Islet precursor cell (in vitro differentiated cells): ENCODE measurements at regions not wholly inside any gene's neighbourhood (a gene's known extent, or its start where the extent isn't known, plus 50 kb on each side); places are given as distances from the start of the nearest gene placed in this dataset.

Experiments
- DNase-seq: peaks from one replicate; pipeline ENCODE4 v3.0.0-alpha.2; 2018

DNA sequence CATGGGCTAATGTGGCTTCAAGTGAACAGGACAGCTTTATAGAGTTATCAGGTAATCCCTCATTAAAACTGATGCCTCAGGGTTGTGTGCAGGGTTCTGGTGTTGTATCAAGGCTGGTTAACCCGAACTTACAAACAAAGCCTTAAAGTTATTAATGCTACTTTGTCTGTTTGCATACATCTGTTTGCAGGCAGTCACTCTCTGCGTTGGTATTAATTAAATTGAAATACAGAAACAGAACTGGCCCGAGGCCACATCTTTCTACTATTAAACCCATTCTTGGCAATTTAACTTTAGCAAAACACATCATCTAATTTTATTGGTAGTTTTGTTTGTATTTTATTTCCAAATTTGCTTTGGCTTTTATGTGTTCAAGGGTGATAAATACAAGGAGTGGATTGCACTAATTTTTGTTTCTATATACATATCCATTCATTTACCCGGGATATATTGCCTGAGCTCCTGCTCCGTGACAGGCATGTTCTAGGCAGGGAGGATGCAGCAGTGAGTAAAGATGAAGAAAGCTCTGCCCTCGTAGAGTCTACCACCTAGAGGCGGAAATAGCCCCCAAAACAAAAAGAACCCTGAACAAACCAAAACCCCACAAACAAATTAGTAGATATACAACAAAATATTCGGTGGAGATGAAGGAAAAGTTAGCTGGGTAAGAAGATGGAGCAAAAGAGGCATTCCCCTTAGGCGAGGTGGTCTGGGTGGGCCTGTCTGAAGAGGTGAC lies 164.2 kb downstream of the MACROH2A1 start:
- peak; percentile 19 for DNase-seq

DNA sequence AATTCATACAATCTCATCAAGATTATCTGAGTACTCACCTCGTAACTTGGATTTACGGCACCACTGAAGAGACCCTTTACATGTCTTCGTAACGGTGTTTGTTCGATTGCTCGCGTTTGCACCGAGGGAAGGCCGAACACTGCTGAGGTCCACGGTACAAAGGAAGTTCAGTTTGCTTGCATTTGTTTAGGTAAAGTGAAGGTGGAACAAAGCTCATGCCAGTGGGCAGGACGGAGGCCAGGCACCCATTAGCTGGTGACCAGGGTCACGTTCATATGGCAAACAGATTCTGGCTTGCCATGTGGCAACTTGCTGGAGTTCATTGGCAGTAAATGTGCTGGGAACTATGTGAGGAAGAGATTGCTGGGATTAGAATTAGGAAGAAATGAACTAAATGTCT lies 164.8 kb downstream of the MACROH2A1 start:
- DNase-seq: no peak

GRCh38 chr5:135233477-135233876 lies 165.6 kb downstream of the MACROH2A1 start:
- DNase-seq: no peak

DNA sequence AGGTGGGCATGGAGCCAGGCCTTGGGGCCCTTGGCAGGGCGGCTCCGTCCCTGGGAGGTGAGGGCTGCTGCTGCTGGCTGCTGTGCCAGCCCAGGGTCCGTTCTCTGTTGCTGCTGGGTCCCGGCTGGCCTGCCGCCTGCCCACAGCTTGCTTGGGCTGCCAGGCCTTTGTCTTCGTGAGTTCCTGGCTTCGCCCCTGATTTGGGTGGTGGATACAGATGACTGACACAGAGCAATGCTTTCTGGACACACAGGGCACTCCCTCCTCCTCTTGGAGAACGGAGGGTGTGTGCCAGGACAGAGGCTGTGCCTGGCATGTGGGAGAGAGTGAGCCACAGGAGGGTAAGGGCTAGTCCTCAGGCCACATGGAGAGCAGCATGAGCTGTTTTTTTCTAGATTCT lies 166.1 kb downstream of the MACROH2A1 start:
- DNase-seq: no peak

GRCh38 chr5:135231289-135231688 lies 167.7 kb downstream of the MACROH2A1 start:
- no peak for DNase-seq

DNA sequence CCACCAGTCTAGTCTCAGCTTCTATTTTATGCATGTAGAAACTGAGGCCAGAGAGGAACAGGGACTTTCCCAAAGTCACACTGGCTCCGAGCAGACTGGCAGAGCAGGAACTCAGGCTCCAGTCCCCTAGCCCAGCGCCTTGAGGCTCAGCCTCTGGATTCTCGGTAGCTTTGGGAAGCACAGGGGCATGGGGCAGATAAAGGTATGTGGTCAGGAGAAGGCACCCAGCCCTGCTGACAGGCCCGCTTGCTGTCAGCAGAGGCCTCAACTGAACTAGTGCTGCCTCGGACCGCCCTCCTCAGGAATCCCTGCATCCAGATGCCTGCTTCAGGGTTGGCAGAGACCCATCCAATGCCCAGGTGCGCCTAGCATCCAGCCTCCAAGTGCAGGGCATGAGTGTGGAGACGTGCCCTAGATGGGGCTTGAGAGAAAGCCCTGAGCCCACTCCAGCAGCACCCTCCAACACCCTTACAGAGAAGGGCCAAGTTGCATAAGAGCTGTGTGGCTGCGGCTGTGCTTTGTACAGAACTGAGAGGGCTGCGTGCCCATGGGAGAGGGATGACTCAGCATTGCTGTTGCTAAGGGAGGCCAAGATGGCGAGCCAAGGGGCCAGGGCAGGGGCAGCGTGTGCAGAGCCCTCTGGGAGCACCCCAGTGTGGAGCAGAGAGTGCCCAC lies 168.6 kb downstream of the MACROH2A1 start:
- DNase-seq: no peak

- DNase-seq: no peak
Observed at GRCh38 chr5:135229679-135230132, 169.3 kb downstream of the MACROH2A1 start.

GRCh38 chr5:135229122-135229521 lies 169.9 kb downstream of the MACROH2A1 start:
- DNase-seq: no peak

DNA sequence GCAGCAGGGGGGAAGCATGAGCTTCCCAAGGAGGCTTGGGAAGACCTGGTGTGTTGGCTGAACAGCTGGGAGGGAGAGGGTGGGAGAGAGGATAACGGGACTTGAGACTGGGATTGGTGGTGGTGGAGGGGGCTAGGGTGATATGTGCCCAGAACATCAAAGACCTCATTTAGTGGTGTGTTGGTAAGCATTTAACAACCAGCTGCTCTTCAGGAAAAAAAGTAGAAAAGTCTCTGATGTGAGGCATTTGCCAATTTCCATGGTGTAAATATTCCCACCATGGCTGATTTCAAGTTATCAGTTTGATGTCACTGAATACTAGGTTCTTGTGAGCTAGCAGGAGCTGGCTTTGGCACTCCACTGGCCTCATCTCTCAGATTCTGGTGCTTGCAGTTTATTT lies 170.8 kb downstream of the MACROH2A1 start:
- no peak for DNase-seq

- DNase-seq: no peak
Observed at GRCh38 chr5:135227064-135228022, 171.7 kb downstream of the MACROH2A1 start.

- no peak for DNase-seq
Observed at GRCh38 chr5:135225856-135226560, 173.0 kb downstream of the MACROH2A1 start.

DNA sequence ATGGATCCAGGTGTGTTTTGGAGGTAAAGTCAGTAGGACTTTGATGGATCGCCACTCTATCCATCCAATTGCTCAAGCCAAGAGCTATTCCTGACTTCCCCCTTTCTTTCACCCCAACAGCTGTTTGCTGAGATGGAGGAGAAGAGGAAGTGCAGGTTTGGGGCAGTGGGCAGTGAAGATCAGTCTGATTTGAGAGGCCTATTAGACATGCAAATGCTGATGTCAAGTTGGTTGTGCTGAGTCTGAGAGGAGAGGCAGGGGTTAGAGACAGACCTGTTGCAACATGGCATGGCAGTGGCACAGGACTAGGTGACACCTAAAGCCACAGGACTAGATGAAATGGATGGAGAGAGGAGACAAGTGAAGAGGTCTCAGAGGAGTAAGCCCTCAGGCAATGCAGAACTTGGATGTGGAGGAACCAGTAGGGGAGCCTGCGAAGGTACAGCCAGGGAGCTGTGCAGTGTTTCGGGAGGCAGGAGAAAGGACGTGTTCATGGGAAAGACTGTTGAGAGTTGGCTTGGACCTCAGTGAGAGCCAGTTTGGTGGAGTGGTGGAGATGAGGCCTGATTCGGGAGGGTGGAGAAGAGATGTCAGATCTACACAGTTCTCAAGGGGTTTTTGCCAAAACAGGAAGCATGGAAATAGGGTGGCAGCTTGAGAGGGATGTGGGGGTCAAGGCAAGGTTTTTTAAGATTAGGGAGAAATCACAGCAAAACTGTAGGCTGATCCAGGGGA lies 175.0 kb downstream of the MACROH2A1 start:
- DNase-seq: peak; percentile 44

DNA sequence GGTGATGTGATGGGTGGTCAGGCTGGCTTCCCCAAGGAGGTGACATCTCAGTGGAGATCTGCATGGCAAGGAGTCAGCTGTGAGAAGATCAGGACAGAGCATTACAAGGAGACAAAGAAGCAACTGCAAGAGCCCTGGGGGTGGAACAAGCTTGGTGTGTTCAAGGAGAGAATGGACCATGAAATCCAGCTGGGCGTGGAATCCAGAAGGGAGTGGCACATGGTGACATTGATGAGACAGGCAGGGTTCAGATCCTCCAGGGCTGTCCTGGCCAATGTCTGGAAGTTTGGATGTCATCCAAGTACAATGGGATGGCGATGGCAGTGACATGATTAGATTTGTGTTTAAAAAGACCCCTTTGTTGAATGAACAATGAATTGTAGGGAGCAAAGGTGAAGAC lies 175.6 kb downstream of the MACROH2A1 start:
- peak; percentile 43 for DNase-seq

- peak; percentile 12 for DNase-seq
Observed at GRCh38 chr5:135222771-135223170, 176.3 kb downstream of the MACROH2A1 start.

- peak; percentile 35 for DNase-seq
Observed at GRCh38 chr5:135222171-135222681, 176.8 kb downstream of the MACROH2A1 start.

DNA sequence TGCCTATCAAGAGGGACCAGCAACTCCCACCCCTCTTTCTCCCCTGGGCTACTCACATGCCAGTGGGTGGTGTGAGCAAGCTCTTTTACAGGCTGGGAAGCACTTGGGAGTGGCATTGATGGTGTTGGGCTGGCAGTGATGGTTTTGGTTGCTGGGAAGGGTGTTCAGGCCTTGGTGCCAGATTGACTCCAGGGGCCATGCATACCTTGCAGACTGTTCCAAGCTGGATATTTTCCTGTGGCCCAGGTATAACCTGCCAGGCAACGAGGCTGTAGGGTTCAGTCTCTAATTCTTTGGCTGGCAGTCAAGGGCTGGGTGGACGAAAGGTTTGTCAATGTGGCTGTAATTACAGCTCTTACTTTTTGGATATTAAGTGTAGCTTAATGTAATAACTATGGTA lies 177.3 kb downstream of the MACROH2A1 start:
- peak; percentile 17 for DNase-seq

DNA sequence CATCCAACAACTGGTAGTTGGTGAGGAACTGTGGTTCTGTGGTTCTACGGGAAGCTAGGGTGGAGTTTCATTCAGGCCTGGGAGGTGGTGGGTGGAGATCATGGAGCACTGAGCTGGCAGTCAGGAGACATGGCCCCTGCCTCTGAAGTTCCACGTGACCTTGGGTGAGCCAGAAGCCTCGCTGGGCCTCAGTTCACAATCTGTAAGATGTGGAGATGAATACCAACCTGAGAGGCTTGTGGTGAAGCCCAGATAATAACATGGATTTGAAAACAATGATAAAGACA lies 177.9 kb downstream of the MACROH2A1 start:
- DNase-seq: peak; percentile 36

DNA sequence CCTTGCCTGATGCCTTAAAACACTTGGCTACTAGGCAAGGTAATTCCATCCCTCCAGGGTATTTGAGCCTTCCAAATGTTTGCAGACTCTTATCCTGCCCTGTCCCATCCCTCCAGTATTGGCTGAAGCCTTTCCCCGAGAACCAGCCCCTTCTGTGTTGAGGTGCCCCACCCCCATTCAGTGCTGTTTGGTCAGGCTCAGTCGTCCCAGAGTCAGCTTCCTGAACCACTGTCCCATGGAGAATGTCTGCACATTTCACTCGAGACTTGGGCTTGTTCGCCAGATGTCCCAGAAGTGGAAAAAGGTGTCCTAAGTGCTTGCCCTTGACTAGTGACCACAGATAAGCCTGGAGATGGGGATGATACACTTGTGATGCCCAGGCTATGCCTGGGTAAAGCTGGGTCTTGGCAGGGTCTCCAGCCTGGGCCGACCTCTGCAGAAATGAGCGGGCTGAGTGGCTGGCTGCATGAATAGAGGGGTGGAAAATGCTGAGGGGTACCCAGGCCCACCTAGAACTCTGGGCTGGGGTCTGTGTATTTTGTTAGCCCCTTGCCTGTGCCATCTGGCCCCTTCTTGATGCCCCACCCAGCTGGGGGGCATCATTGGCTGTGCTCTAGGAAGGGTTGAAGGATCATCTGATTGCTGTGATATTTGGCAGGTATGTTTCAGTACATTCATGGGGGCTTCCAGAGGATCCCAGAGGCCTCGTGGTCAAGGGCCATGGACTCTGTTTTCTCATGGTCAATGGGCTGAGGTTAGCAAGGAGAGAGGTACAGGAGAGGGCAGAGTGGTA lies 178.4 kb downstream of the MACROH2A1 start:
- DNase-seq: peak; percentile 20

DNA sequence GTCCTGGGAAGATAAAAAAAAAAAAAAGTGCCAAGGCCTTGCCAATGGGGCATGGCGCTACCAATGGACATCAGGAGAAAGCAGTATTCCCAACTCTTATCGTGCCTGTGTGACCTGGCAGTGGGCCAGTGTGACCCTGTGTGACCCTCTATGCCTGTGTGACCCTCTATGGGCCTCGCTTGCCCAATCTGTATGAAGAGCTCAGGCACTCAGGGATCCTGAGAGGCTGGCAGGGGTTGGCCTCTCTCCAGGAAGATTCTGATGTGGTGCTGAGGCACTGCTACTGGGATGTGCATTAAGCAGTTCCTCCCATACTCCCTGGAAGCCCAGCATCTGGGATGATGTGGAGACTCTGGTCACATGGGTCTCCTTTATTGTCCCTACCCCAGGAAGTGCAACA lies 179.2 kb downstream of the MACROH2A1 start:
- no peak for DNase-seq

DNA sequence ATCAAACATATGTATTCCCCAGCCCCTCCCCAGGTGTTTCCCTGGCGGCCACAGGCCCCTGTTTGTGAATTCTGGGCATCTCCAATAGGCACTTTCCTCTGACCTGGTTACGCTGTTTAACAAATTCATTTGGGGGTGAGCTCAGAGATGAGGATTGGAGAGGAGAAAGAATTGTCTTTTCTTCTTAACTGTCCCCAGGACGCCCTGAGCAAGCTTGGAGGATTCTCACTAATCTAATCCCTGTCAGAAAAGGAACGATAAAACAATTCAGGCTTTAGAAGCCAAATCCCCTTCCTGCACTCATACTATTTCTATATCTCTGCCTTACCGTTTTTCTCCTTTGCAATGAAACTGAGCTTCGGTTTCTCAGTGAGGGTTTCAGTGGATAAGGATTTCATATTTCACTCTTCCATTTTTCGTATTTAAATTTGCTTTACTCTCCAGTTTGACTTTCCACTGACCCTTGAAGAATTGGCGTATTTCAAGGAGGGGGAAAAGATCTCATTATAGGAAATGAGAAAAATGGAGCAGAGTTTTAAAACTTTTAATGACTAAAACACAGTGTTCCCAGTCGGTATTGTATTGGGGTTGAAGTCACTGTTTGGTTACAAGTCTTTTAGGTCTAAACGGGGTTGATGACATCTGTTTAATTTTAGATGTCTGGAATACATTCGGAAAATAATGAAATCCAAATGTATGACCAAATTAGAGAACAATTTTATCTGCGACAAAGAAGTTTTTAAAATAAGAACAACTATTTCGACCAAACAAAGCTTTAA lies 180.1 kb downstream of the MACROH2A1 start:
- peak; percentile 35 for DNase-seq

DNA sequence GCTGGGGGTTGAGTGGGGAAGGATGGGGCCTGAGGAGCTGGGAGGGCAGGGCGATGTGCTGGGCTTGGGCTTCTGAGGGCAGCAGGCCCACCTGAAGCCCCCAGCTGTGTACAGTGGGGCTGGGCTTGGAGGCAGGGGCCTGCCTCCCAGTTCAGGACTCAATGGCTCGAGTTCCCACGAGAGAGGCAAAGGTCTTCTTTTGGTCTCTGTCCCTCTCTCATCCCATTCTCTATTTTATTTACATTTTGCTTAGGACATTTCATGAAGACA lies 180.6 kb downstream of the MACROH2A1 start:
- DNase-seq: no peak
